IPS-18c (cell line): ENCODE measurements at regions not wholly inside any gene's neighbourhood (a gene's known extent, or its start where the extent isn't known, plus 50 kb on each side); places are given as distances from the start of the nearest gene placed in this dataset.
A peak's percentile ranks its signal among the peaks of the same experiment; 100 is the strongest.
"Not testable (repeated sequence)": the region's sequence is repeated elsewhere in the genome, so short reads cannot be mapped to it uniquely, and the experiment has no call there.

Experiments used
- H3K4me3 ChIP-seq: 2 replicates; pipeline ENCODE4 v1.7.0; 2013; ENCODE audit warnings: low read depth, mild to moderate bottlenecking, low read length, moderate library complexity; ENCODE audit not compliant: insufficient read depth
- H3K9me3 ChIP-seq: one replicate; pipeline ENCODE4 v1.6.1; 2013; ENCODE audit warnings: mild to moderate bottlenecking, low read length, moderate library complexity; ENCODE audit not compliant: control insufficient read depth, insufficient read depth

- not testable (repeated sequence) for H3K4me3 ChIP-seq
These were observed 182.8 kb upstream of the NOL4 start for GRCh38 chr18:34407471-34407870.

GRCh38 chr18:34411952-34412351 lies 187.2 kb upstream of the NOL4 start:
- Histone ChIP-seq H3K4me3 (no peak overlapping the region), H3K9me3 (no peaks in the 10 kb centered on the region)

More at GRCh38 chr18:34407471-34407870, 182.8 kb upstream of the NOL4 start:
- not testable (repeated sequence) for H3K9me3 ChIP-seq

GRCh38 chr18:34431042-34431441 lies 206.3 kb upstream of the NOL4 start:
- H3K9me3 ChIP-seq: no peaks in the 10 kb centered on the region
- H3K4me3 ChIP-seq: no peak overlapping the region

GRCh38 chr18:34444622-34445021 lies 219.9 kb upstream of the NOL4 start:
- H3K9me3 ChIP-seq: no peaks in the 10 kb centered on the region

GRCh38 chr18:34448662-34449061 lies 223.9 kb upstream of the NOL4 start:
- Histone ChIP-seq H3K9me3 (no peaks in the 10 kb centered on the region), H3K4me3 (no peak overlapping the region)

More at GRCh38 chr18:34444622-34445021, 219.9 kb upstream of the NOL4 start:
- H3K4me3 ChIP-seq: no peak overlapping the region

GRCh38 chr18:34457761-34458160 lies 233.0 kb upstream of the NOL4 start:
- H3K9me3 ChIP-seq: no peaks in the 10 kb centered on the region
- no peak overlapping the region for H3K4me3 ChIP-seq

- Histone ChIP-seq H3K4me3 (no peak overlapping the region), H3K9me3 (no peaks in the 10 kb centered on the region)
These were observed 233.8 kb upstream of the NOL4 start for GRCh38 chr18:34458410-34458977.

GRCh38 chr18:34461266-34461665 lies 236.6 kb upstream of the NOL4 start:
- Histone ChIP-seq H3K9me3 (no peaks in the 10 kb centered on the region), H3K4me3 (no peak overlapping the region)

- H3K4me3 ChIP-seq: no peak overlapping the region
- H3K9me3 ChIP-seq: no peaks in the 10 kb centered on the region
These were observed 242.3 kb upstream of the NOL4 start for GRCh38 chr18:34467058-34467457.

- H3K4me3 ChIP-seq: no peak overlapping the region
- no peaks in the 10 kb centered on the region for H3K9me3 ChIP-seq
These were observed 229.9 kb upstream of the DTNA start for GRCh38 chr18:34480162-34480700.

- H3K4me3 ChIP-seq: no peak overlapping the region
- no peaks in the 10 kb centered on the region for H3K9me3 ChIP-seq
These were observed 227.9 kb upstream of the DTNA start for GRCh38 chr18:34482204-34482603.

- Histone ChIP-seq H3K9me3 (no peaks in the 10 kb centered on the region), H3K4me3 (no peak overlapping the region)
These were observed 226.9 kb upstream of the DTNA start for GRCh38 chr18:34483198-34483597.

GRCh38 chr18:34491719-34492118 lies 218.4 kb upstream of the DTNA start:
- Histone ChIP-seq H3K9me3 (no peaks in the 10 kb centered on the region), H3K4me3 (no peak overlapping the region)

- no peaks in the 10 kb centered on the region for H3K9me3 ChIP-seq
- no peak overlapping the region; the same call in 1 of the 2 replicates for H3K4me3 ChIP-seq
These were observed 217.4 kb upstream of the DTNA start for GRCh38 chr18:34492652-34493051.

GRCh38 chr18:34493099-34493544 lies 217.0 kb upstream of the DTNA start:
- peak overlapping the region; percentile 66 for H3K4me3 ChIP-seq
- H3K9me3 ChIP-seq: no peaks in the 10 kb centered on the region

- Histone ChIP-seq H3K9me3 (no peaks in the 10 kb centered on the region), H3K4me3 (peak overlapping the region; percentile 66)
These were observed 216.3 kb upstream of the DTNA start for GRCh38 chr18:34493566-34494358.

GRCh38 chr18:34494359-34494696 lies 215.8 kb upstream of the DTNA start:
- no peaks in the 10 kb centered on the region for H3K9me3 ChIP-seq
- peak overlapping the region; percentile 66 for H3K4me3 ChIP-seq

GRCh38 chr18:34495506-34495905 lies 214.6 kb upstream of the DTNA start:
- Histone ChIP-seq H3K9me3 (no peaks in the 10 kb centered on the region), H3K4me3 (no peak overlapping the region)
